HG02610 (cell line): ENCODE measurements at regions not wholly inside any gene's neighbourhood (a gene's known extent, or its start where the extent isn't known, plus 50 kb on each side); places are given as distances from the start of the nearest gene placed in this dataset.
"Not testable (repeated sequence)": the region's sequence is repeated elsewhere in the genome, so short reads cannot be mapped to it uniquely, and the experiment has no call there.

ENCODE experiments used
- ATAC-seq: cut with Tn5 transposase; IDR thresholded peaks from one replicate; pipeline ENCODE4 v1.9.1; 2021; ENCODE audit warnings: mild to moderate bottlenecking, moderate library complexity; ENCODE audit not compliant: unreplicated experiment

- peak; percentile 61 for ATAC-seq
Observed at GRCh38 chr5:89071101-89071940, 188.3 kb upstream of the MEF2C start.

DNA sequence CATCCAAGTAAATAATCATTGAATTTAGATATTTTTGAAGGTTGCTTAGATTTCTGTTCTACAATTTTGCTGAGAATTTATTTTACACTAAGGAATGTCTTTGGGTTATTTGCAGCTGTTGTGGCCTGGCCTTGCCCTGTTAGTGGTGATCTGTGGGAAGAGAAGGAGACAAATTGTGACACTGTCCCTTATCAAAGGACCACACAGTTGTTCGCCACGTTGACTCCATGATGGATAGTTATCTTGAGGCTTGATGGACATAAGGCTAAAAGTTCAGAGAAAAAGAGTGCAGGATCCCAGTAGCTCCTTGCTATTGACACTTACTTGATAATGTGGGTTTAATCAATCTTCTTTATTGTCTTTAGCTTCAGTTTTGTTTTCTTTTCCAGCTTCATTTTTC lies 186.6 kb upstream of the MEF2C start:
- ATAC-seq, result no peak

- ATAC-seq, result no peak
Observed at GRCh38 chr5:89067362-89067761, 184.4 kb upstream of the MEF2C start.

DNA sequence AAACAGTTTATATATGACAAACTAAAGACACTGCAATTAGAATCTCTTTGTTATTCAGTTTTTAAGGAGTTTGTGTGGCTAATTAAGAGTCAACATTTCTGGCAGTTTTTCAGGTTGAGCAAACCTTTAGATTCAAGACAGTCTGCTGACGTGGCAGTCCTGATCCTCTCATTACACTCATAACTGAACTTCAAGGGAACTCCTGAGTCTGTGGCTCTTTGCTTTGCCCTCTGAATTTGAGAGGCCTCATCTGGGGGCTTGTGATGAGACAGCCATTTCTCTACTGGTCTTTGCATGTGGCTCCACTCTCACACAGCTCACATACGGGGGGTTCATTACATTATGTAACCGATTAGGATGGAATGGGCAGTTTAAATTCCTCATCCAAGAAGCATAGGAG lies 182.9 kb upstream of the MEF2C start:
- ATAC-seq, result peak; percentile 97

DNA sequence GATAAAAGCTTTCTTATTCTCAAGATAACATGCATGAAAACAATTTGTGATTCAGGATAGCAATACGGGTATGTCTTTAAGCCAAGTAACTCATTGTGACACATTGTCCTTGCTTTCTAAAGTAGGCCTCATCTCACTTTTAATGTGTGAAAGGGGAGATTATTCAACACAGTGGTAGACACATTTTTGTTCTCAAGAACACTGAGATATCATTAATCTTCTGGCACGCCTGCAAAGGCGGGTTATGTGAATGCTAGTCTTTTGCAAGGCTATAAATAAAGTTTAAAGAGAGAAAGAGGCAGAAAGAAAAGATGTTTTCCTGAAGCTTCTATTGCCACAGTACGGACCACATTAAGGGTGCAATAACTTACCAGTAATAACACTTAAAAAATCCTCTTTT lies 181.8 kb upstream of the MEF2C start:
- no peak for ATAC-seq

DNA sequence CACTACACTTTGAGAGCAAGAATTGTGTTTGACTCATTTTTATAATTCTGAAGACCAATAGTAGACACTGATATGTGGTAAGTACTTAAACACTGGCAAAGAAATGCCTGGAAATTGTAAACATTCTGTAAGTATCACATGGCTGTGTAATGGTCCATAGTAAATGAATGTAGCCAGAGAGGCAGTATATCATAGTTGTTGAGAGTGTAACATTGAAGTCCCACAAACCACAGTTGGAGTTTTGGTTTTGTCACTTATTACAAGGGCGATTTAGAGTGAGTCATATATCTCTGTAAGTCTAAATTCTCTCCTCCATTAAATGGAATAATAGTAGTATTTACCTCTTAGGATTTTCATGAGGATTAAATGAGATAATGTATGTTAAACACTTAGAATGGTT lies 181.1 kb upstream of the MEF2C start:
- no peak for ATAC-seq

- no peak for ATAC-seq
Observed at GRCh38 chr5:89060768-89061167, 177.8 kb upstream of the MEF2C start.

DNA sequence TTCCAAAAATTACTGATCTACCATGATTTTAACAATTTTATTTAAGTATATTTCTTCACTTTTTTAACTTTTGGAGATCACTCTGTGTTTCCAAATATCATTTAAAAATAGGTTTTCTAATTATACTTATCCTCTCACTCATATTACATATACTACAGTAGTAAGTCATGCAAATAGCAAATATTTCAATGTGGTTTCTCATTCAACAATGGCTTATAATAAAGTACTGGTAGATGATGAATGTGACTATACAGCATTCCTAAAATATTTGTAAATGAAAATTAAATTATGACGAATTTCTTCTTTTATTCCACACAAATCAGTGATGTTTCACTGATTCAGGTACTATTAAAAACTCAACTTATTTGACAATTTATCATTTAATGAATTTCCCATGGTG lies 176.3 kb upstream of the MEF2C start:
- ATAC-seq, result no peak

- no peak for ATAC-seq
Observed at GRCh38 chr5:89055695-89056085, 172.7 kb upstream of the MEF2C start.

GRCh38 chr5:89055015-89055694 lies 172.2 kb upstream of the MEF2C start:
- ATAC-seq, result no peak

GRCh38 chr5:89053547-89053946 lies 170.6 kb upstream of the MEF2C start:
- ATAC-seq, result no peak

- not testable (repeated sequence) for ATAC-seq
Observed at GRCh38 chr5:89050062-89050461, 167.1 kb upstream of the MEF2C start.

GRCh38 chr5:89047571-89047970 lies 164.6 kb upstream of the MEF2C start:
- no peak for ATAC-seq

DNA sequence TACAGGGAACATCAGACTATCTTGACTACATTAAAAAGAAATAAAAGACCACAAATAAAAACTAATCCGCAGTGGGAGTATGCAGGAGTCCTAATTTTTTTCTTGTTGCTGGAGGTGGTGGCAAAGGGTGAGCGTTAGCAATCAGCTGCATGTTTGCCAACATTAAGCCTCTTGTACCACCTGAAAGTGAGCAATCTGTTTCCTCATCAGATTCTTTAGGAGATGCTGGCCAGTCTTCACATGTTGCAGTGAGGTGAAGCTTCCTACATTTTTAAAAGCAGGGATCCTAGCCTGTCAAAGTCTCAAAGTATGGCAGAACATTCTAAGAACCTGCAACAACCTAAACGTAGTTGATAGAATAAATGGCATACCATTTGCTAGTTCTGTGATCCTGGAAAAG lies 162.2 kb upstream of the MEF2C start:
- no peak for ATAC-seq

GRCh38 chr5:89044674-89045200 lies 161.8 kb upstream of the MEF2C start:
- ATAC-seq, result no peak

GRCh38 chr5:89043676-89044075 lies 160.7 kb upstream of the MEF2C start:
- peak; percentile 91 for ATAC-seq

- no peak for ATAC-seq
Observed at GRCh38 chr5:89042746-89043145, 159.8 kb upstream of the MEF2C start.

GRCh38 chr5:89041976-89042375 lies 159.0 kb upstream of the MEF2C start:
- no peak for ATAC-seq

DNA sequence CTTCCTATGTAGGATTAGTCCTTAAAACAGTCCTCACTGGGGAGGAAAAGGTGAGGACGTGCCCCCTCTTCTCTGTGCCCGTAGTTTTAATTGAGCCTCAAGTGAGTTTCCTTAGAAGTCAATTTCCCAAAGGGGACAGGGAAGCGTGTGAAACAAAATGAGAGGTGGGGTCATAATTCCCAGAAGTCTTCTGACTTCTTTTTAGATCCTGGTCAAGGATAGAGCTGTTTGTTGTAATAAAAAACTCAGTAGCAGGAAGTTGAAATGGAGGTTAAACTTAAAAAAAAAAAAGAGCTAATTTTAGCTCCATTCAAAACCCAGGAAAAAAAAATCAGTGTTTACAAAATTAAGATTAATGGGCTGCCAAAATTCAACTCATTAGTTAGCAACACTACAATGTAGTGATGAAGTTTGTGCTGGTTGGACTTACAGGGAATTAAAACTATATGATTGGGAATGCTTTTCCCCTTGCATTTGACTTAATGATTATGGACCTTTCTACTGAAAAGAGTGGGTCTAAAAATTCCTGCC lies 158.3 kb upstream of the MEF2C start:
- ATAC-seq, result no peak

GRCh38 chr5:89036704-89037489 lies 153.9 kb upstream of the MEF2C start:
- ATAC-seq, result no peak

GRCh38 chr5:89036166-89036565 lies 153.2 kb upstream of the MEF2C start:
- no peak for ATAC-seq
